ENCODE measurements at regions not wholly inside any gene's neighbourhood (a gene's known extent, or its start where the extent isn't known, plus 50 kb on each side); places are given as distances from the start of the nearest gene placed in this dataset.

GRCh38 chr14:83478741-83479140 lies 1945.1 kb upstream of the SEL1L start:
- TF ChIP-seq JUN (IDR thresholded peaks at IDR 0.05; ENCODE audit: borderline replicate concordance, insufficient read depth, insufficient read length, low read depth) (no peak), POLR2A (IDR thresholded peaks at IDR 0.05; ENCODE audit: low read depth, low read length) (no peak), GATA2 (IDR thresholded peaks at IDR 0.05; ENCODE audit: insufficient read depth, insufficient read length, low read depth, low read length) (no peak), POLR2AphosphoS5 (IDR thresholded peaks at IDR 0.05; ENCODE audit: insufficient read depth, low read depth, low read length) (no peak), FOS (IDR thresholded peaks at IDR 0.05; ENCODE audit: borderline replicate concordance, insufficient read depth, low read length) (no peak), MYC (IDR thresholded peaks at IDR 0.05; ENCODE audit: low read depth, low read length) (no peak), EZH2 (IDR thresholded peaks at IDR 0.05; ENCODE audit: borderline replicate concordance, low read depth, low read length, severe bottlenecking) (no peak), MAX (IDR thresholded peaks at IDR 0.05; ENCODE audit: insufficient read depth, insufficient read length) (no peak), CTCF (IDR thresholded peaks at IDR 0.05; ENCODE audit: extremely low read depth in 1 of 2, insufficient read depth in 1 of 2, low read depth in 1 of 2, low read length in 2 of 2) (no peak)
- no peaks in the 10 kb centered on the region for H4K20me1 ChIP-seq (replicated peaks; ENCODE audit: control insufficient read depth, extremely low read depth, insufficient read depth, low read length)
- H3K4me1 ChIP-seq (ENCODE audit: control insufficient read depth, extremely low read depth, insufficient read depth, low read length): no peaks in the 10 kb centered on the region
- no peak overlapping the region for H3K9ac ChIP-seq (replicated peaks; ENCODE audit: extremely low read depth, insufficient read depth, low read length)
- H3K9me3 ChIP-seq (replicated peaks; ENCODE audit: control insufficient read depth, insufficient read depth, low read length): no peaks in the 10 kb centered on the region
- POLR2A ChIA-PET: no interaction called here
- FAIRE-seq (no peak), DNase-seq (ENCODE audit: low read depth, low spot score) (no peak)
- no peaks in the 10 kb centered on the region for H3K36me3 ChIP-seq (ENCODE audit: control insufficient read depth in 2 of 2, extremely low read depth in 1 of 2, insufficient read depth in 2 of 2, low read length in 2 of 2)
- no peaks in the 10 kb centered on the region for H3K79me2 ChIP-seq (ENCODE audit: control insufficient read depth, insufficient read depth, low read length)
- no TSS peak for BruUV-seq (replicated peaks)
- H3K27me3 ChIP-seq (ENCODE audit: control insufficient read depth in 2 of 2, insufficient read depth in 2 of 2, low read length in 2 of 2): no peaks in the 10 kb centered on the region
- H2AFZ ChIP-seq (ENCODE audit: low read depth, low read length): no peak overlapping the region
- CTCF ChIA-PET: no interaction called here
- H3K9me1 ChIP-seq (replicated peaks; ENCODE audit: control insufficient read depth, extremely low read depth, insufficient read depth, low read length): no peaks in the 10 kb centered on the region
- intact Hi-C loops (cut with micrococcal nuclease): no loop called here
- dilution Hi-C loops (cut with MboI; ENCODE audit: extremely low pct_ligation_motif_present, low sequenced_read_pairs): no loop called here
- no peak overlapping the region for H3K4me3 ChIP-seq (replicated peaks in 1 of 3; ENCODE audit: insufficient read depth in 1 of 3, low read depth in 1 of 3, low read length in 3 of 3)
- no peak overlapping the region for H3K27ac ChIP-seq (ENCODE audit: insufficient read depth, low read depth, low read length)
- H3K4me2 ChIP-seq (ENCODE audit: insufficient read depth, low read length): no peak overlapping the region
